ENCODE measurements at regions not wholly inside any gene's neighbourhood (a gene's known extent, or its start where the extent isn't known, plus 50 kb on each side); places are given as distances from the start of the nearest gene placed in this dataset.

GRCh38 chr3:30980993-30981392, 86.5 kb upstream of the GADL1 start:
- TF ChIP-seq CTCF (IDR thresholded peaks at IDR 0.05; ENCODE audit: insufficient read depth, low read depth, low read length) = no peak
- no peak for DNase-seq (ENCODE audit: low read depth)
- no peak overlapping the region for H3K4me3 ChIP-seq (ENCODE audit: low read depth, low read length)

- H3K4me3 ChIP-seq (ENCODE audit: low read depth, low read length) = no peak overlapping the region
- no peak for DNase-seq (ENCODE audit: low read depth)
- no peak for TF ChIP-seq CTCF (IDR thresholded peaks at IDR 0.05; ENCODE audit: insufficient read depth, low read depth, low read length)
Measured at GRCh38 chr3:30982416-30983075, 88.1 kb upstream of the GADL1 start.

- DNase-seq (ENCODE audit: low read depth) = peak; percentile 6
- H3K4me3 ChIP-seq (ENCODE audit: low read depth, low read length) = no peak overlapping the region
- TF ChIP-seq CTCF (IDR thresholded peaks at IDR 0.05; ENCODE audit: insufficient read depth, low read depth, low read length) = no peak
Measured at GRCh38 chr3:30984855-30985749, 90.6 kb upstream of the GADL1 start.

GRCh38 chr3:30986551-30986950, 92.1 kb upstream of the GADL1 start:
- no peak overlapping the region for H3K4me3 ChIP-seq (ENCODE audit: low read depth, low read length)
- DNase-seq (ENCODE audit: low read depth) = no peak
- TF ChIP-seq CTCF (IDR thresholded peaks at IDR 0.05; ENCODE audit: insufficient read depth, low read depth, low read length) = no peak

- DNase-seq (ENCODE audit: low read depth) = no peak
- H3K4me3 ChIP-seq (ENCODE audit: low read depth, low read length) = no peak overlapping the region
- no peak for TF ChIP-seq CTCF (IDR thresholded peaks at IDR 0.05; ENCODE audit: insufficient read depth, low read depth, low read length)
Measured at GRCh38 chr3:30988769-30989168, 94.3 kb upstream of the GADL1 start.

GRCh38 chr3:30989276-30990030, 95.0 kb upstream of the GADL1 start:
- no peak overlapping the region for H3K4me3 ChIP-seq (ENCODE audit: low read depth, low read length)
- no peak for TF ChIP-seq CTCF (IDR thresholded peaks at IDR 0.05; ENCODE audit: insufficient read depth, low read depth, low read length)
- DNase-seq (ENCODE audit: low read depth) = no peak
